GM18861 (cell line): ENCODE measurements at regions not wholly inside any gene's neighbourhood (a gene's known extent, or its start where the extent isn't known, plus 50 kb on each side); places are given as distances from the start of the nearest gene placed in this dataset.

Experiments used
- ATAC-seq: cut with Tn5 transposase; IDR thresholded peaks from one replicate; pipeline ENCODE4 v1.9.1; 2021; ENCODE audit not compliant: unreplicated experiment

- ATAC-seq: peak; percentile 92
Observed at GRCh38 chr4:10180927-10181744, 64.5 kb upstream of the WDR1 start.

GRCh38 chr4:10180603-10180926 is 64.0 kb upstream of the WDR1 start:
- ATAC-seq: no peak

GRCh38 chr4:10179957-10180602 is 63.5 kb upstream of the WDR1 start:
- no peak for ATAC-seq

GRCh38 chr4:10178763-10179162 is 62.2 kb upstream of the WDR1 start:
- no peak for ATAC-seq

- ATAC-seq: no peak
Observed at GRCh38 chr4:10175626-10176025, 59.0 kb upstream of the WDR1 start.

- ATAC-seq: no peak
Observed at GRCh38 chr4:10173754-10174749, 57.5 kb upstream of the WDR1 start.

GRCh38 chr4:10173037-10173753 is 56.6 kb upstream of the WDR1 start:
- no peak for ATAC-seq

- ATAC-seq: no peak
Observed at GRCh38 chr4:10172278-10172921, 55.8 kb upstream of the WDR1 start.

- no peak for ATAC-seq
Observed at GRCh38 chr4:10171055-10171454, 54.5 kb upstream of the WDR1 start.

- ATAC-seq: no peak
Observed at GRCh38 chr4:10169839-10170387, 53.3 kb upstream of the WDR1 start.

GRCh38 chr4:10168151-10168550 is 51.6 kb upstream of the WDR1 start:
- no peak for ATAC-seq

GRCh38 chr4:10167201-10167600 is 50.6 kb upstream of the WDR1 start:
- ATAC-seq: no peak
